NCI-H82 (cell line): ENCODE measurements at regions not wholly inside any gene's neighbourhood (a gene's known extent, or its start where the extent isn't known, plus 50 kb on each side); places are given as distances from the start of the nearest gene placed in this dataset.
A peak's percentile ranks its signal among the peaks of the same experiment; 100 is the strongest.
"Not testable (repeated sequence)": the region's sequence is repeated elsewhere in the genome, so short reads cannot be mapped to it uniquely, and the experiment has no call there.

Source experiments
- DNase-seq: peaks from one replicate; lab custom pipeline; 2025; lab: John Stamatoyannopoulos, UW

GRCh38 chr1:241447031-241447644, 72.4 kb downstream of the FH start:
- DNase-seq = peak; percentile 100

GRCh38 chr1:241444836-241445235, 74.7 kb downstream of the FH start:
- DNase-seq = no peak

DNA sequence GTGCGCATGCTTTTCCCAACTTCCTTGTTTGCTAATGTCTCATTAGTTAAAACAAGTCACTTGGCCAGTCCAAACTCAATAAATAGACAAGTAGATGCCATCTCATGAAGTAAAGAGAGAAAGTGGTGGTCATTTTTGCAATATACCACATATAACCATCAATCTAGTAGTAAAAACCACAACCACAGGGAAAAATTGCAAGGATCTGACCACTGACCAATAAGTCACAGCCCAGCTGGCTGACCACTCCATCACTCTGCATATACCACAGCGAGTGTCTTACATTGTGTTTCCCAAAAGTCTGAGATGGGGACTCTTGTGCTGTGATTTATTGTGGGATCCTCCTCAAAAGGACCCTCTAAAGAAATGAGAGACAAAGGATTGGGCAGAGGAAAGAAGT, 76.0 kb downstream of the FH start:
- no peak for DNase-seq

DNA sequence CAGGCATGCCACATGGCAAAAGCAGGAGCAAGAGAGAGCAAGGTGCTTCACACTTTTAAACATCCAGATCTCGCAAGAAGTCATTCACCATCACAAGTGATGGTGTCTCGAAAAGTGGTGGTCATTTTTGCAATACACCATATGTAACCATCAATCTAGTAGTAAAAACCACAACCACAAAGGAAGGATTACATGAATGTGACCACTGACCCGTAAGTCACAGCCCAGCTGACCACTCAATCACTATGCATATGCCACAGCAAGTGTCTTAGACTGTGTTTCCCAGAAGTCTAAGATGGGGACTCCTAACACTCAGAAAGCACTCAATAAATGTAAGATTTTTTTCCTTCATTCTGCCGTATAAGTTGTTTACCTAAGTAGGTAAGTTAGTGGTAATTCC, 76.9 kb downstream of the FH start:
- DNase-seq = no peak

DNA sequence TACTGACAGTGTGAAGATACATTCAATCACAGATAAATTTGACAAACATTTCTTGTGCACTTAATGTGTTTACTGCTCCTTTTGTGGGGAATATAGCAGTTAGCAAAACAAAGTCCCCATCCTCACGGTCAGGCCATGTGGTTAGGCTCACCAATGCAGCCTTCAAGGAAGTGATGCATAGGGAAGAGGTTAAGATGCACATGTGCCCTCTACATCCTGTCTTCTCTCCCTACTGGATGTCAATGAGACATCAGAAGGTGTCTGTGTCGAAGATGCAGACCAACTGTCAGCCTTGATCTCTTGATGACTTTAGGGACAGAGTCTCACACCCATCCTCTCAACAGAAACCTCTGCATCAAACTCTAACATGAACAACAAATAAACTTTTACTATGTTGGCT, 78.7 kb downstream of the FH start:
- no peak for DNase-seq

DNA sequence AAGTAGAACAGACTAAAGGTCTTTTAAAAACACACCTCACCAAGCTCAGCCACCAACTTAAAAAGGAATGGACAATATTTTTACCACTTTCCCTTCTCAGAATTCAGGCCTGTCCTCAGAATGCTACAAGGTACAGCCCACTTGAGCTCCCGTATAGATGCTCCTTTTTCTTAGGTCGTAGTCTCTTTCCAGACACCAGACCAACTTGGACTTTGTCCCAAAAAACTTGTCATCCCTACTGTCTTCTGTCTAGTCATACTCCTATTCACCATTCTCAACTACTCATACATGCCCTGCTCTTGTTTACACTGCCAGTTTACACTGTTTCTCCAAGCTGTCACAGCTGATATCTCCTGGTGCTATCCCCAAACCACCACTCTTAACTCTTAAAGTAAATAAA, 80.9 kb downstream of the FH start:
- not testable (repeated sequence) for DNase-seq

DNA sequence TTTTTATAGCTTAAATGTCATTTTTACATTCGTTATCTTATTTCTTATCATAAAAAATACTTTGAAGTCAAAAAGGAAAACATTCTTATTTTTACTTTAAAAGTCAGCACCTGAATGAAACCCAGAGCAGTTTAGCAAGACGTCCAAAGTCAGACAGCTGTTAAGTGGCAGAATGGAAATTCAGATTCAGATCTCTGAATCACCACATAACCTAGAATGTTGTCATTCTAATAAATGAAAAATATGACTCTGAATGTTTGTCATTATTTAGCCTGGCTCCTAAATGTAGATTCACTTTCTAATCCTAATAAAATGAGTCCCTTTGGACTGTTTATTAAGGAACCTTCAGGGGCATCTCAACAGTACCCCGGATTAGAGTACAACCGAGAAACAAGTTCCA, 75.2 kb upstream of the RGS7 start:
- DNase-seq = no peak

DNA sequence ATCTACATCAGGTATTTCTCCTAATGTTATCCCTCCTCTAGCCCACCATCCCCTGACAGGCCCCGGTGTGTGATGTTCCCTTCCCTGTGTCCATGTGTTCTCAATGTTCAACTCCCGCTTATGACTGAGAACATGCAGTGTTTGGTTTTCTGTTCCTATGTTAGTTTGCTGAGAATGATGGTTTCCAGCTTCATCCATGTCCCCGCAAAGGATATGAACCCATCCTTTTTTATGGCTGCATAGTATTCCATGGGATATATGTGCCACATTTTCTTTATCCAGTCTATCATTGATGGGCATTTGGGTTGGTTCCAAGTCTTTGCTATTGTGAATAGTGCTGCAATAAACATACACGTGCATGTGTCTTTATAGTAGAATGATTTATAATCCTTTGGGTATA, 68.1 kb upstream of the RGS7 start:
- DNase-seq = not testable (repeated sequence)

DNA sequence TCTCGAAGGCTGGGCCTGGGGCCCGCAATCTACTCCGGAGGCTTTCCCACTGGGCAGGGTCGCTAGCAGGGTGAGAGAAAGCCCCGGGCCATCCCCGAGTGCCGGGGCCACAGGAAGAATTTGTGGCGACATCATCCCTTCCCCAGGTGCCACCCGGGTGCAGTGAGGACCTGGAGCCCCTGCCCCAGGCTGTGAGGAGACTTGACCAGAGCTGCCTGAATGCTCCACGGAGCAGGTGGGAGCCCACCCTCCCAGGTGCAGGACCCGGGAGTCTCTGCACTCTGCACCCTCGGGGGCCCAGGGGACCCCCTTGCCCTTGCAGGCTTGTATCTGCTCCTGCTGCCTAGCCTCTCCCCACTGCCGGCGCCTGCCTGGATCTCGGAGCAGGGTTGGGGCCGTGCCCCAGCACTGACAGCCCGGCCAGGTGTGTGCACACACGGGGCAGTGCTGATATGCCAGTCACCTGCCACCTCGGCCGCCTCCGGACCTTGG, 67.5 kb upstream of the RGS7 start:
- no peak for DNase-seq

DNA sequence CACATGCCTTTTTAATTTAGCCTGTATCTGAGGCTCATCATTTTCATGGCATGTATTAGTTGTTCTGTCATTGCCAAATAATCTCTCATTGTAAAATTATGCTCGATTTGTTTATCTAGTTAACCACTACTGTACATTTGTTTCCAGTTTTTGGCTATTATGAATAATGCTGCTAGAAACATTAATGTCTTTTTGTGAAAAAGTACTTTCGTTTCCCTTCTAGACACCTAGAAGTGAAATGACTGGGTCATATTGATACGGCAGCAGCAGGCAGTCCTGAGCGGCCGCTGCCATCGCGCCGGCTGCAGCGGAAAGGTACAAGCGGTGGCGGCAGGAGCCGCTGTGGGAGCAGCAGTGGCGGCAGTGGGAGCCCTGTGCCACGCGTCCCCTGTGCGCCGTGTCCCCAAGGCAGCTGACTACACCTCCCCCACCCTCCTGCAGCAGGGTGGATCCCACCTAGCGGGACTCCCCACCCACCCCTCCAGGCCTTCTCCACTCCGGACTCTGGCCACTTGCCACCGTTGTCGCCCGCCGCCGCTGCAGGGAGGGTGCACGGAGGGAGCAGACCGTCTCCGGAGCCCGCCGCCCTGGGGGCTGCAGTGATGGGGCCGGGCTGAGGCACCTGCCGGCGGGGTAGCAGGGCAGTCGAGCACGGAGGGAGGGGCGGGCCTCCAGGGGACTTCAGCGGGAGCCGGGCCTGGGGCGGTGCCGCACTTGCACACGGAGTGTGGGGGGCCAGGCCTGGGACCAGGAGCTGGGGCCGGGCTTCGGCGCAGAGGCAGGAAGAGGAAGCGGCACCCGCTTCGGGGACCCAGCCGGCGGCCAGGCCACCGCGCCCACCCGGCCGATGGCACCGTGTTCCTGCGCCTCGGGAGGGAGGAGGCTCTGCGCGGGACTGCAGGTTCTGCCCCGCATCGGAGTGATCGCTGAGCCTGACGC, 66.8 kb upstream of the RGS7 start:
- DNase-seq = peak; percentile 83

DNA sequence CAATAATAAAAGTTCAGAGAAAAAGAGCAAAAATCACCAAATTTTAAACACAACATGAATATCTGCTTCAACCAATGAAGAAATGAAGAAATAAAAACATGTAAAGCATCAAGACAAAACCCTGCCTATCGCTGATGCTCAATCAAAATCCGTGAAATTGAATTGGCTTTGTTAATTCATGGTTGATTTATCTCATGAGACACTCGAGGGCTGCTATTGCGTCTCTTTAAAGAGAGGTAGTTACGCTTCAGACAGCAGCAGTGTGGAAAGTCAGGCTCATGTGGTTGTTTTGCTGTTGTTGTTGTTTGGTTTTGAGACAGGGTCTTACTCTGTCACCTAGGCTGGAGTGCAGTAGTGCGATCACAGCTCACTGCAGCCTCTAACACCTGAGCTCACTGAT, 65.5 kb upstream of the RGS7 start:
- no peak for DNase-seq

DNA sequence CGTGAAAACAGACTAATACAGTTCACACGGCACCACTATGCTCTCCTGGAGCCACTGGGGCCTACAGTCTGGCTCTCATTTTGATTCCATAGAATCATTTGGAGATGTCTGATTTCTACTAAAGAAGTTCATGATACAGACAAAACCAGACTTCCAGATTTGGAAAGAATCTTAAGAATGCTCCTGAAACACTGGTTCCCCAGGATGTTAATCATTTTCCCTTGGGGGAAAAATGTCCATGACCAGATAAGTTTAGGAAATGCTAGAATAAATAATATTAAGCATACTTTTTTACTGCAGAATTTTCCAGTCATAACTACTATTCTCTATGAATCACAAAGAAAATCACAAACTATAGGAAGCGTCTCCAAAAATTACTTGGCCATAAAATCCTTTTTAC, 63.0 kb upstream of the RGS7 start:
- DNase-seq = no peak

DNA sequence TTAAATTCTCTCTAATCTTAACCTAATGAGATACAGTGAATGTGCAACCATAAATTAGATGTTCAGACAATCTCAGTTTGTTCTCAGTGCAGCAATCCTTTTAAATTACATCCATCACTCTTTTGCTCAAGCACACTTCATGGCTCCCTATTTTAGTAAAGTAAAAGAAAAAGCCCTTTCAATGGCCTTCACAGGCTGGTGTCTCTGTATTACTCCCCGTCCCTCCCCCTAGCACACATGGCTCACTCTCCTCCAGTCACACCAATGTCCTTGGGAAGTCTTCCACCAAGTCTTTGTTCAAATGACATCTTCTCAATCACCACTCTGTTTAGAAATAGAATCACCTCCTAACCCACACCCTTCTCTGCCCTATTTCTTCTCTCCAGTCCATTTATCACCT, 60.3 kb upstream of the RGS7 start:
- DNase-seq = peak; percentile 99

DNA sequence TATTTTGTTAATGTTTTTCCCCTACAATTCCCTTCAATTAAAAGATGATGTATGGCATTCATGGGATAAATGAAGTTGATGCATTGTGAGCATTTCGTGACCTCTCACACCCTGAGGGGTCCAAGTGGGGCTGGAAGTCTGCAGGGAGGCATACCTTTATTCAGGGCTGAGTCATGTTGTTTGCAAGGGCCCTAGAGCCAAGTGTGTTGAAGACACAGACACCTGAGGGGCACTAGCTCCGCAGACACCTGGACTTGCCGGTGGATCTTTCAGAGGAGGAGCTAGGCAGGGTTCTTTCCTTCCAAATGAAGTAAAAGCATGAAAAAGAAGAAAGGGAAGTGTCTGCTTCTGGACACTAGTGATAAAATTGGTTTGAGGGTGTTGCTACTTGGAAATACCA, 57.0 kb upstream of the RGS7 start:
- DNase-seq = peak; percentile 38

GRCh38 chr1:241413386-241413785, 56.4 kb upstream of the RGS7 start:
- peak; percentile 73 for DNase-seq

DNA sequence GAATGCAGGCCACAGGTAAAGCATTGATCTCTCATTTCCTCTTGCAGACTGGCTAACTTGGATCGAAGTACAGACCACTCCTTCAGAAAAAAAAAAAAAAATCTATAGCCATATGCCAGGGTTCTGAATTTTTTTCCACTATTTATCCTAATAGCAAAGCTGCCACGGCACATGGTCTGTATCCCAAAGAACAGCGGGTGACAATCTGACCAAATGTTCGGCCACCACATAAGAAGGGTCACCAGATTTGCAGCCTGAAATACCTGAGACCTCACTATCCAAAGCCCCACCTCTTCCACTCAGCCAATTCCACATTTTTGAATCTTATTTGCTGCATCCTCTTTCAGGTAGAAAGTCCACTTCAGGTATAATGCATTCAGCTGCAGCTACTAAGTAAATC, 55.6 kb upstream of the RGS7 start:
- no peak for DNase-seq

DNA sequence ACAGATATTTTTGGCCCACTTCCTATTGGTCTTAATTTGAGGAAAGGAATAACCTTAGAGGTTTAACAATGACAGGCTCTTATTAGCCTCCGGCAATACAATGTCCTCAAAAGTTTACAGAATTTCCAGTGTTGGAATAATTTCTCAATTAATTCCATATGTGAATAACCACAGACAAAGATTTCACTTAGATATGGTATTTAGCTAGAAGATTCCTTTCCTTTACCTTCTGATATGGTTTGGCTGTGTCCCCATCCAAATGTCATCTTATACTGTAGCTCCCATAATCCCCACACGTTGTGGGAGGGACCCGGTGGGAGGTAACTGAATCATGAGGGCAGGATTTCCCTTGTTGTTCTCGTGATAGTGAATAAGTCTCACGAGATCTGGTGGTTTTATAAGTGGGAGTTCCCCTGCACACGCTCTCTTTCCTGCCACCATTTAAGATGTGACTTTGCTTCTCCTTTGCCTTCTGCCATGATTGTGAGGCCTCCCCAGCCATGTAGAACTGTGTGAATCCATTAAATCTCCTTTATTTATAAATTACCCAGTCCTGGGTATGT, 54.9 kb upstream of the RGS7 start:
- peak; percentile 18 for DNase-seq

DNA sequence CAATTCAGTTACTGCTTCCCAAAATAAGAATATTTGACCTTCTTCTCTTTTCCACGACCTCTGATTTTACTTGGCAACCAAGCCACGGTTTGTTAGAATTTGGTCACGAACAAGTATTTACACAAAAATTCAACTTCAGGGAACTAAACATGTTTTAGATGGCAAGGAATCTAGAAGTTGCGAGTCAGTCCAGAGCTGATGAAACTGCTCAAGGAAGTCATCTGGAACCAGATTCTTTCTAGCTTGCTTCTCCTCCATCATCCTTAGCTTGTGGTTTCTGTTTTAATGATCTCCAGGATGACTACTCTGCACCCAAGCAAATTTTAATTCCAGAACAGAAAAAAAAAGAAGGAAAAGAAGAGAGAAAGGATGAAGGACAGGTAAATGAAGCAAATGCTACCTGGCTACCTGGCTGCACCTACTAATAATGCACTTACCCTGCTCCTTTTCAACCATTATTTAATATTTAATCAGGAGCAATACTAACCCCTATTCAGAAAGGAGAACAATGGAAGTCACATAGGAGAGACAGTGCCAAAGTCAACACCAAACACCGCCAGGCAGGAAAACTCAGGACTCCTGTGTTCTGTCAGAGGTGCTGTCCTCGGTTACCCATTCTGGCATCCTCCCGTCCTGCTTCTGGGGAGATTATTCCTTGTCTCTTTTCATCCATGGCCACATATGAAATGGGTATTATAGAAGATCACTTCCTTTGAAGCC, 54.2 kb upstream of the RGS7 start:
- no peak for DNase-seq

- peak; percentile 29 for DNase-seq
These were observed 51.2 kb upstream of the RGS7 start for GRCh38 chr1:241408170-241408569.
